ENCODE measurements at regions not wholly inside any gene's neighbourhood (a gene's known extent, or its start where the extent isn't known, plus 50 kb on each side); places are given as distances from the start of the nearest gene placed in this dataset.

GRCh38 chr2:128475427-128476211 is 157.0 kb upstream of the HS6ST1 start:
- no peak for DNase-seq

GRCh38 chr2:128477026-128477820 is 158.6 kb upstream of the HS6ST1 start:
- DNase-seq, result no peak

GRCh38 chr2:128477891-128478290 is 159.2 kb upstream of the HS6ST1 start:
- no peak for DNase-seq

- no peak for DNase-seq
Measured at GRCh38 chr2:128485761-128486639, 167.3 kb upstream of the HS6ST1 start.

GRCh38 chr2:128486640-128487375 is 168.1 kb upstream of the HS6ST1 start:
- DNase-seq, result no peak

- no peak for DNase-seq
Measured at GRCh38 chr2:128487650-128488387, 169.2 kb upstream of the HS6ST1 start.

- no peak for DNase-seq
Measured at GRCh38 chr2:128488434-128488833, 169.8 kb upstream of the HS6ST1 start.

- no peak for DNase-seq
Measured at GRCh38 chr2:128489526-128490273, 171.0 kb upstream of the HS6ST1 start.

GRCh38 chr2:128490321-128490720 is 171.7 kb upstream of the HS6ST1 start:
- DNase-seq, result no peak

GRCh38 chr2:128490881-128491691 is 172.4 kb upstream of the HS6ST1 start:
- no peak for DNase-seq

GRCh38 chr2:128491692-128492244 is 173.1 kb upstream of the HS6ST1 start:
- no peak for DNase-seq

- no peak for DNase-seq
Measured at GRCh38 chr2:128492966-128493811, 174.5 kb upstream of the HS6ST1 start.

- no peak for DNase-seq
Measured at GRCh38 chr2:128493880-128494279, 175.2 kb upstream of the HS6ST1 start.

GRCh38 chr2:128494307-128494639 is 175.6 kb upstream of the HS6ST1 start:
- DNase-seq, result no peak

- DNase-seq, result no peak
Measured at GRCh38 chr2:128494640-128495321, 176.1 kb upstream of the HS6ST1 start.

GRCh38 chr2:128495996-128496547 is 177.4 kb upstream of the HS6ST1 start:
- no peak for DNase-seq

GRCh38 chr2:128496700-128497099 is 178.0 kb upstream of the HS6ST1 start:
- DNase-seq, result no peak

GRCh38 chr2:128497461-128497860 is 178.8 kb upstream of the HS6ST1 start:
- no peak for DNase-seq

Measured in SIG-M5 (cell line).